Keratinocyte (primary cell): ENCODE measurements at regions not wholly inside any gene's neighbourhood (a gene's known extent, or its start where the extent isn't known, plus 50 kb on each side); places are given as distances from the start of the nearest gene placed in this dataset.

Source experiments
- DNase-seq: peaks from one replicate; pipeline ENCODE4 v3.0.0-alpha.2; 2011; ENCODE audit warnings: low read depth, missing footprints, low spot score
- FAIRE-seq: peaks from 2 replicates; lab custom pipeline; 2011; peaks lifted over from hg19 to GRCh38; lab: Jason Lieb, UNC
- H2AFZ ChIP-seq: 2 replicates; pipeline ENCODE4 v1.6.0; 2012; ENCODE audit warnings: low read length, control low read depth, inconsistent platforms; ENCODE audit not compliant: control insufficient read depth
- H3K27ac ChIP-seq: 2 replicates; pipeline ENCODE4 v1.5.1; 2011; ENCODE audit warnings: low read length; ENCODE audit not compliant: control insufficient read depth, insufficient read depth
- H3K27me3 ChIP-seq: 3 replicates; pipeline ENCODE4 v1.6.0; 2011; ENCODE audit warnings: low read length; ENCODE audit not compliant: control insufficient read depth, insufficient read depth; ENCODE audit errors: extremely low read depth
- H3K36me3 ChIP-seq, 2 experiments: 2 replicates in 1 of 2; 3 replicates in 1 of 2; pipeline ENCODE4 v1.5.1; 2011; ENCODE audit warnings: low read length in 2 of 2, mild to moderate bottlenecking in 1 of 2; ENCODE audit not compliant: control insufficient read depth in 2 of 2, insufficient read depth in 2 of 2; ENCODE audit errors: extremely low read depth in 1 of 2
- H3K4me1 ChIP-seq: 3 replicates; pipeline ENCODE4 v1.5.1; 2011; ENCODE audit warnings: low read length; ENCODE audit not compliant: control insufficient read depth, insufficient read depth; ENCODE audit errors: extremely low read depth
- H3K4me2 ChIP-seq: 3 replicates; pipeline ENCODE4 v1.6.0; 2011; ENCODE audit warnings: low read depth, low read length; ENCODE audit not compliant: control insufficient read depth, insufficient read depth; ENCODE audit errors: extremely low read depth
- H3K4me3 ChIP-seq, 3 experiments: fragments of 200-600 bp in 1 of 3; sonication (generic) in 1 of 3; 2 replicates in 2 of 3; 3 replicates in 1 of 3; pipeline ENCODE4 v1.5.1; 2011 to 2016; ENCODE audit warnings: low read length in 3 of 3, mild to moderate bottlenecking in 3 of 3, control low read depth in 2 of 3, inconsistent platforms in 1 of 3, low read depth in 1 of 3, mixed read lengths in 1 of 3, mixed run types in 1 of 3, moderate library complexity in 1 of 3; ENCODE audit not compliant: control insufficient read depth in 2 of 3, insufficient read depth in 2 of 3; ENCODE audit errors: extremely low read depth in 1 of 3
- H3K79me2 ChIP-seq: 2 replicates; pipeline ENCODE4 v1.6.0; 2012; ENCODE audit warnings: low read length; ENCODE audit not compliant: control insufficient read depth, insufficient read depth
- H3K9ac ChIP-seq: 3 replicates; pipeline ENCODE4 v1.6.0; 2011; ENCODE audit warnings: low read length; ENCODE audit not compliant: control insufficient read depth, insufficient read depth; ENCODE audit errors: extremely low read depth
- H3K9me1 ChIP-seq: 3 replicates; pipeline ENCODE4 v1.6.0; 2011; ENCODE audit warnings: low read length; ENCODE audit not compliant: control insufficient read depth, insufficient read depth; ENCODE audit errors: extremely low read depth
- H3K9me3 ChIP-seq: 2 replicates; pipeline ENCODE4 v1.5.1; 2012; ENCODE audit warnings: low read depth, low read length; ENCODE audit not compliant: control insufficient read depth
- H4K20me1 ChIP-seq: 3 replicates; pipeline ENCODE4 v1.6.0; 2011; ENCODE audit warnings: low read length; ENCODE audit not compliant: control insufficient read depth, insufficient read depth; ENCODE audit errors: extremely low read depth
- EZH2 ChIP-seq: IDR thresholded peaks from one replicate; pipeline ENCODE4 v1.6.1; 2012; ENCODE audit warnings: inconsistent platforms, mild to moderate bottlenecking, low read length, moderate library complexity
- dilution Hi-C: fragments of 300-500 bp; cut with MboI; formaldehyde crosslinking; loops from one replicate; pipeline ENCODE4 v1.7.0; 2020; ENCODE audit warnings: low sequenced_read_pairs; ENCODE audit not compliant: extremely low pct_ligation_motif_present
- small RNA-seq, 3 experiments: library from RNA; depleted of rRNA; stranded (forward); fragments of <200 nt; gene quantifications; one replicate each; pipeline ENCODE3, GENCODE V24; 2012; ENCODE audit warnings: low read depth in 3 of 3, low replicate concordance in 1 of 3; ENCODE audit not compliant: insufficient read length in 3 of 3
- TF ChIP-seq, protein P1 (sequence below), 3 experiments: IDR thresholded peaks in 1 of 3; conservative IDR thresholded peaks in 1 of 3; optimal IDR thresholded peaks in 1 of 3; 2 replicates in 2 of 3; 3 replicates in 1 of 3; pipeline versions ENCODE3 to v1.5.1; 2011; ENCODE audit warnings: low read length in 3 of 3, mild to moderate bottlenecking in 3 of 3, moderate library complexity in 2 of 3, control low read depth in 1 of 3, inconsistent platforms in 1 of 3; ENCODE audit not compliant: insufficient read depth in 2 of 3; ENCODE audit errors: extremely low read depth in 1 of 3

- FAIRE-seq (no peak), DNase-seq (no peak)
- Histone ChIP-seq H3K36me3 (no peaks in the 10 kb centered on the region), H3K9ac (no peak overlapping the region), H4K20me1 (no peaks in the 10 kb centered on the region), H3K79me2 (no peaks in the 10 kb centered on the region), H2AFZ (no peak overlapping the region), H3K4me2 (no peak overlapping the region), H3K27me3 (no peaks in the 10 kb centered on the region), H3K4me1 (peaks cover 13% of the 10 kb centered on the region), H3K4me3 (no peak overlapping the region), H3K9me1 (no peaks in the 10 kb centered on the region), H3K9me3 (no peaks in the 10 kb centered on the region), H3K27ac (no peak overlapping the region)
- dilution Hi-C loops = no loop called here
- TF ChIP-seq EZH2 = no peak
- TF ChIP-seq, protein P1, sequence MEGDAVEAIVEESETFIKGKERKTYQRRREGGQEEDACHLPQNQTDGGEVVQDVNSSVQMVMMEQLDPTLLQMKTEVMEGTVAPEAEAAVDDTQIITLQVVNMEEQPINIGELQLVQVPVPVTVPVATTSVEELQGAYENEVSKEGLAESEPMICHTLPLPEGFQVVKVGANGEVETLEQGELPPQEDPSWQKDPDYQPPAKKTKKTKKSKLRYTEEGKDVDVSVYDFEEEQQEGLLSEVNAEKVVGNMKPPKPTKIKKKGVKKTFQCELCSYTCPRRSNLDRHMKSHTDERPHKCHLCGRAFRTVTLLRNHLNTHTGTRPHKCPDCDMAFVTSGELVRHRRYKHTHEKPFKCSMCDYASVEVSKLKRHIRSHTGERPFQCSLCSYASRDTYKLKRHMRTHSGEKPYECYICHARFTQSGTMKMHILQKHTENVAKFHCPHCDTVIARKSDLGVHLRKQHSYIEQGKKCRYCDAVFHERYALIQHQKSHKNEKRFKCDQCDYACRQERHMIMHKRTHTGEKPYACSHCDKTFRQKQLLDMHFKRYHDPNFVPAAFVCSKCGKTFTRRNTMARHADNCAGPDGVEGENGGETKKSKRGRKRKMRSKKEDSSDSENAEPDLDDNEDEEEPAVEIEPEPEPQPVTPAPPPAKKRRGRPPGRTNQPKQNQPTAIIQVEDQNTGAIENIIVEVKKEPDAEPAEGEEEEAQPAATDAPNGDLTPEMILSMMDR (optimal IDR thresholded peaks at IDR 0.05 in 1 of 3, IDR thresholded peaks at IDR 0.05 in 1 of 3, conservative IDR thresholded peaks at IDR 0.05 in 1 of 3; ENCODE audit: extremely low read depth in 1 of 3, insufficient read depth in 2 of 3, low read length in 3 of 3) = no peak
Measured at GRCh38 chr4:10168151-10168550, 51.6 kb upstream of the WDR1 start.

DNA sequence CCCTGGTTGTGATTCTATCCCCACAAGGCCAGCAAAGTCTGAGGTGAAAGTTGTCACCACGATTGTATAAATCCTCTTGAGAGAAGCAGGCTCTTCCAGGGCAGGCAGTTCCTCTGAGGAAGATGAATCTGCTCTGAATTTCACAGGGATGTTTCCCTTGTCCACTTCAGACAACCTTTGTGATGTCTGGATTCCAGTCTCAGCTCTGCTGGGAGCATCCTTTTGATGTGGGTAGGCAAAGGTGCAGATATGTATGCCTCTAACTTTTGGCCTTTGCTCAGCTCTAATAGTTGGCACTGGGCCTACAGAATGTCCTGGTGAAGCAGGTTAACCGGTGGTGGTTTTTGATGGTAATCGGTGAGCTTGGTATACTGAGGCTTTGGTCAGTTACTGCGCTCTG, 50.6 kb upstream of the WDR1 start:
- DNase-seq (no peak), FAIRE-seq (no peak)
- Histone ChIP-seq H3K4me1 (peaks cover 3% of the 10 kb centered on the region), H3K9me3 (no peaks in the 10 kb centered on the region), H2AFZ (no peak overlapping the region), H3K9ac (no peak overlapping the region), H3K4me3 (no peak overlapping the region), H3K36me3 (no peaks in the 10 kb centered on the region), H3K27me3 (no peaks in the 10 kb centered on the region), H3K4me2 (no peak overlapping the region), H3K79me2 (no peaks in the 10 kb centered on the region), H3K27ac (no peak overlapping the region), H3K9me1 (no peaks in the 10 kb centered on the region), H4K20me1 (no peaks in the 10 kb centered on the region)
- dilution Hi-C loops = no loop called here
- TF ChIP-seq EZH2 = no peak
- TF ChIP-seq, protein P1 (optimal IDR thresholded peaks at IDR 0.05 in 1 of 3, IDR thresholded peaks at IDR 0.05 in 1 of 3, conservative IDR thresholded peaks at IDR 0.05 in 1 of 3; ENCODE audit: extremely low read depth in 1 of 3, insufficient read depth in 2 of 3, low read length in 3 of 3) = no peak

Small RNAs in the stretch of these regions (small RNA-seq; reads per million reads assigned to genes)
- gene AC006499.8 = 0 reads per million in 3 experiments
